ENCODE measurements at regions not wholly inside any gene's neighbourhood (a gene's known extent, or its start where the extent isn't known, plus 50 kb on each side); places are given as distances from the start of the nearest gene placed in this dataset.

GRCh38 chr20:12883507-12883885 is 125.3 kb upstream of the SPTLC3 start:
- no peak for TF ChIP-seq NR2F6 (CRISPR knock-in tag; IDR thresholded peaks at IDR 0.05)
- TF ChIP-seq SMAD1 (IDR thresholded peaks at IDR 0.05; ENCODE audit: low read depth, low read length, partially characterized antibody), result no peak
- no peak for TF ChIP-seq POLR2A (conservative IDR thresholded peaks at IDR 0.05)
- TF ChIP-seq NBN (IDR thresholded peaks at IDR 0.05; ENCODE audit: low read depth), result no peak
- no peak for TF ChIP-seq CTCF (IDR thresholded peaks at IDR 0.05 in 2 of 3, conservative IDR thresholded peaks at IDR 0.05 in 1 of 3; ENCODE audit: insufficient read depth in 2 of 3, low read depth in 1 of 3, low read length in 3 of 3)
- no peak for TF ChIP-seq NONO (IDR thresholded peaks at IDR 0.05; ENCODE audit: low read depth in 2 of 2, low read length in 1 of 2)
- no peak for TF ChIP-seq POLR2AphosphoS5 (IDR thresholded peaks at IDR 0.05; ENCODE audit: control insufficient read depth, insufficient read depth, low read depth, low read length)
- TF ChIP-seq USF2 (CRISPR knock-in tag; IDR thresholded peaks at IDR 0.05), result no peak
- TF ChIP-seq NCOA2 (IDR thresholded peaks at IDR 0.05; ENCODE audit: partially characterized antibody in 2 of 2), result no peak
